GM12891 (cell line): ENCODE measurements at regions not wholly inside any gene's neighbourhood (a gene's known extent, or its start where the extent isn't known, plus 50 kb on each side); places are given as distances from the start of the nearest gene placed in this dataset.

Experiments
- PAX5 ChIP-seq: IDR thresholded peaks from 2 replicates; pipeline ENCODE4 v1.6.1; 2011; ENCODE audit warnings: low read length, moderate library complexity, mild to moderate bottlenecking; ENCODE audit not compliant: insufficient read depth, severe bottlenecking
- POLR2A ChIP-seq: IDR thresholded peaks from 2 replicates; pipeline ENCODE4 v1.6.1; 2011; ENCODE audit warnings: low read depth, low read length, control low read depth
- POLR2AphosphoS5 ChIP-seq: IDR thresholded peaks from 2 replicates; pipeline ENCODE4 v1.6.1; 2011; ENCODE audit warnings: low read depth, low read length, control low read depth
- SPI1 ChIP-seq: IDR thresholded peaks from 2 replicates; pipeline ENCODE4 v1.6.1; 2011; ENCODE audit warnings: low read depth, low read length, control low read depth
- TAF1 ChIP-seq: IDR thresholded peaks from 2 replicates; pipeline ENCODE4 v1.6.1; 2011; ENCODE audit warnings: low read depth, low read length, control low read depth

GRCh38 chr5:92635001-92635461 is 946.0 kb downstream of the NR2F1-AS1 start:
- TF ChIP-seq POLR2AphosphoS5, result no peak
- no peak for TF ChIP-seq POLR2A
- no peak for TF ChIP-seq PAX5
- TF ChIP-seq SPI1, result no peak
- no peak for TF ChIP-seq TAF1
